ENCODE measurements at regions not wholly inside any gene's neighbourhood (a gene's known extent, or its start where the extent isn't known, plus 50 kb on each side); places are given as distances from the start of the nearest gene placed in this dataset.

- H3K4me1 Mint-ChIP-seq: no peaks in the 10 kb centered on the region
- TF ChIP-seq, protein P1, sequence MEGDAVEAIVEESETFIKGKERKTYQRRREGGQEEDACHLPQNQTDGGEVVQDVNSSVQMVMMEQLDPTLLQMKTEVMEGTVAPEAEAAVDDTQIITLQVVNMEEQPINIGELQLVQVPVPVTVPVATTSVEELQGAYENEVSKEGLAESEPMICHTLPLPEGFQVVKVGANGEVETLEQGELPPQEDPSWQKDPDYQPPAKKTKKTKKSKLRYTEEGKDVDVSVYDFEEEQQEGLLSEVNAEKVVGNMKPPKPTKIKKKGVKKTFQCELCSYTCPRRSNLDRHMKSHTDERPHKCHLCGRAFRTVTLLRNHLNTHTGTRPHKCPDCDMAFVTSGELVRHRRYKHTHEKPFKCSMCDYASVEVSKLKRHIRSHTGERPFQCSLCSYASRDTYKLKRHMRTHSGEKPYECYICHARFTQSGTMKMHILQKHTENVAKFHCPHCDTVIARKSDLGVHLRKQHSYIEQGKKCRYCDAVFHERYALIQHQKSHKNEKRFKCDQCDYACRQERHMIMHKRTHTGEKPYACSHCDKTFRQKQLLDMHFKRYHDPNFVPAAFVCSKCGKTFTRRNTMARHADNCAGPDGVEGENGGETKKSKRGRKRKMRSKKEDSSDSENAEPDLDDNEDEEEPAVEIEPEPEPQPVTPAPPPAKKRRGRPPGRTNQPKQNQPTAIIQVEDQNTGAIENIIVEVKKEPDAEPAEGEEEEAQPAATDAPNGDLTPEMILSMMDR (conservative IDR thresholded peaks at IDR 0.05): no peak
- H3K4me3 Mint-ChIP-seq: no peak overlapping the region
- H3K27ac Mint-ChIP-seq (ENCODE audit: unreplicated experiment): no peak overlapping the region
- no peak for DNase-seq (ENCODE audit: low read depth, low spot score)
- peaks cover 18% of the 10 kb centered on the region for H3K9me3 Mint-ChIP-seq
- H3K27me3 Mint-ChIP-seq (ENCODE audit: low read depth): no peaks in the 10 kb centered on the region
- no peaks in the 10 kb centered on the region for H3K36me3 Mint-ChIP-seq (ENCODE audit: low read depth)
These were observed 409.2 kb upstream of the DPP6 start for GRCh38 chr7:153642989-153643388.

DNA sequence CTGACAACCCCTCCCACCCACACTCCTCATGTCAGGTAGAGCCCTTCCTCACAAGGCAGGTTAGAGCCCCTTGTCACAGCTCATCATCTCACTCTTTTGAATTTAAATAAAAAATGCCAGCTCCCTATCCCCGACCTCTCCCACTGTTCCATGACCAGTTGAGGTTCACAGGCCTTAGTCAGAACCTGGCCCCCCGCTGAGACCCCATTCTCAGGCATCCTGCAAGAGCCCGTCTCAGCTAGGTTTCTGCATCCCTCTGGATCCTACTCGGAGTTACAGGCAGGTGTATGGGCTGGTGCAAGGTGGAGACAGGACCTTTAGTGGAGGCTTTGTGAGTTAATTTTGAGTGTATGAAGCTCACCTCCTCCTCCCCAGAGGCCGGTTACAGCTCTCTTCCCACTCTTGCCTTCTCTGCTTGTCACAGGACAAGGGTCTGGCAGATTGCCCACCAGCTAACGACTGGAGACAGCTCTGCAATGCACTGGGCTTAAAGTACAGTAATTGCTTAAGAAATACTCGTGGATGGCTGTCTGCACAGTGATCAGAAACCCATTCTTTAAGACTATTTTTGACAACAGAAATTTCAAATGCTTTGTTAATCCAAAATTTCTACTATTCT lies 394.9 kb upstream of the DPP6 start:
- Mint-ChIP-seq H3K27me3 (ENCODE audit: low read depth) (no peaks in the 10 kb centered on the region), H3K9me3 (peaks cover 16% of the 10 kb centered on the region)

GRCh38 chr7:153675131-153675530 lies 377.1 kb upstream of the DPP6 start:
- peaks cover 17% of the 10 kb centered on the region for H3K36me3 Mint-ChIP-seq (ENCODE audit: low read depth)
- H3K4me3 Mint-ChIP-seq: no peak overlapping the region
- no peaks in the 10 kb centered on the region for H3K4me1 Mint-ChIP-seq
- no peak for DNase-seq (ENCODE audit: low read depth, low spot score)
- no peak overlapping the region for H3K27ac Mint-ChIP-seq (ENCODE audit: unreplicated experiment)
- H3K9me3 Mint-ChIP-seq: peaks cover 44% of the 10 kb centered on the region
- TF ChIP-seq, protein P1 (conservative IDR thresholded peaks at IDR 0.05): no peak
- no peaks in the 10 kb centered on the region for H3K27me3 Mint-ChIP-seq (ENCODE audit: low read depth)

More for the DNA sequence above, 394.9 kb upstream of the DPP6 start:
- Mint-ChIP-seq H3K36me3 (ENCODE audit: low read depth) (peaks cover 6% of the 10 kb centered on the region), H3K4me1 (no peaks in the 10 kb centered on the region), H3K27ac (ENCODE audit: unreplicated experiment) (no peak overlapping the region), H3K4me3 (no peak overlapping the region)
- no peak for DNase-seq (ENCODE audit: low read depth, low spot score)
- TF ChIP-seq, protein P1 (conservative IDR thresholded peaks at IDR 0.05): no peak

GRCh38 chr7:153682628-153683027 lies 369.6 kb upstream of the DPP6 start:
- Mint-ChIP-seq H3K9me3 (peaks cover 28% of the 10 kb centered on the region), H3K36me3 (ENCODE audit: low read depth) (peaks cover 10% of the 10 kb centered on the region), H3K27me3 (ENCODE audit: low read depth) (no peaks in the 10 kb centered on the region), H3K4me3 (no peak overlapping the region), H3K27ac (ENCODE audit: unreplicated experiment) (no peak overlapping the region), H3K4me1 (no peaks in the 10 kb centered on the region)
- no peak for DNase-seq (ENCODE audit: low read depth, low spot score)
- TF ChIP-seq, protein P1 (conservative IDR thresholded peaks at IDR 0.05): no peak

- Mint-ChIP-seq H3K4me1 (no peaks in the 10 kb centered on the region), H3K9me3 (peaks cover 8% of the 10 kb centered on the region), H3K27ac (ENCODE audit: unreplicated experiment) (no peak overlapping the region), H3K36me3 (ENCODE audit: low read depth) (peaks cover 2% of the 10 kb centered on the region), H3K4me3 (no peak overlapping the region), H3K27me3 (ENCODE audit: low read depth) (no peaks in the 10 kb centered on the region)
- no peak for DNase-seq (ENCODE audit: low read depth, low spot score)
- TF ChIP-seq, protein P1 (conservative IDR thresholded peaks at IDR 0.05): no peak
These were observed 356.0 kb upstream of the DPP6 start for GRCh38 chr7:153696242-153696641.
